Liver (tissue), 8 donors: ENCODE measurements at regions not wholly inside any gene's neighbourhood (a gene's known extent, or its start where the extent isn't known, plus 50 kb on each side); places are given as distances from the start of the nearest gene placed in this dataset.

Source experiments
- DNase-seq: peaks from one replicate; pipeline ENCODE4 v3.0.0-alpha.2; 2017; ENCODE audit warnings: low spot score
- H3K27ac ChIP-seq, 2 donors: one replicate each; pipeline ENCODE4 v1.7.0; 2013; ENCODE audit warnings: inconsistent platforms in 2 of 2, low read length in 2 of 2, control low read depth in 1 of 2, low read depth in 1 of 2, mild to moderate bottlenecking in 1 of 2
- H3K27me3 ChIP-seq, 4 donors: one replicate each; pipeline versions ENCODE4 v1.6.1 to v1.7.0; 2013; ENCODE audit warnings: low read length in 3 of 4, inconsistent platforms in 1 of 4, mild to moderate bottlenecking in 1 of 4, moderate library complexity in 1 of 4; ENCODE audit not compliant: control insufficient read depth in 4 of 4, insufficient read depth in 4 of 4
- H3K36me3 ChIP-seq, 4 donors: one replicate each; pipeline versions ENCODE4 v1.6.1 to v1.7.0; 2013; ENCODE audit warnings: low read length in 3 of 4, mild to moderate bottlenecking in 3 of 4, low read depth in 1 of 4, moderate library complexity in 1 of 4; ENCODE audit not compliant: control insufficient read depth in 4 of 4, insufficient read depth in 3 of 4
- H3K4me1 ChIP-seq, 4 donors: one replicate each; pipeline versions ENCODE4 v1.6.1 to v1.7.0; 2013; ENCODE audit warnings: low read length in 3 of 4, mild to moderate bottlenecking in 3 of 4, moderate library complexity in 1 of 4; ENCODE audit not compliant: control insufficient read depth in 4 of 4, insufficient read depth in 4 of 4
- H3K4me3 ChIP-seq, 3 donors: one replicate each; pipeline versions ENCODE4 v1.6.1 to v1.7.0; 2013; ENCODE audit warnings: low read length in 3 of 3, control low read depth in 1 of 3, low read depth in 1 of 3, mild to moderate bottlenecking in 1 of 3
- H3K9ac ChIP-seq, 2 donors: one replicate each; pipeline ENCODE4 v1.7.0; 2013; ENCODE audit warnings: low read length in 2 of 2, mild to moderate bottlenecking in 2 of 2, moderate library complexity in 2 of 2, control low read depth in 1 of 2, low read depth in 1 of 2
- H3K9me3 ChIP-seq, 4 donors: one replicate each; pipeline versions ENCODE4 v1.6.1 to v1.7.0; 2013; ENCODE audit warnings: low read length in 3 of 4; ENCODE audit not compliant: control insufficient read depth in 4 of 4
- CTCF ChIP-seq: fragments of 150-350 bp; IDR thresholded peaks from 2 replicates; pipeline ENCODE4 v1.5.1; 2017; ENCODE audit warnings: improper control_type of control experiment, low read depth, low read length; ENCODE audit not compliant: missing input control
- EGR1 ChIP-seq, 2 donors: IDR thresholded peaks; 2 replicates each; pipeline ENCODE4 v1.6.1; 2016 to 2018; ENCODE audit warnings: antibody characterized with exemption in 2 of 2, low read depth in 2 of 2
- FOXA1 ChIP-seq: IDR thresholded peaks from 2 replicates; pipeline ENCODE4 v1.6.1; 2016; ENCODE audit warnings: antibody characterized with exemption
- FOXA2 ChIP-seq: IDR thresholded peaks from 2 replicates; pipeline ENCODE4 v1.6.1; 2016; ENCODE audit warnings: antibody characterized with exemption
- GABPA ChIP-seq, 2 donors: IDR thresholded peaks in 1 of 2; conservative IDR thresholded peaks in 1 of 2; 2 replicates each; pipeline ENCODE4 v1.6.1; 2016; ENCODE audit warnings: antibody characterized with exemption in 2 of 2, mild to moderate bottlenecking in 1 of 2, moderate library complexity in 1 of 2
- HNF4A ChIP-seq, 2 donors: conservative IDR thresholded peaks; 2 replicates each; pipeline ENCODE4 v1.6.1; 2016; ENCODE audit warnings: antibody characterized with exemption in 2 of 2, mild to moderate bottlenecking in 2 of 2
- HNF4G ChIP-seq: IDR thresholded peaks from 2 replicates; pipeline ENCODE4 v1.6.1; 2016; ENCODE audit warnings: antibody characterized with exemption
- JUND ChIP-seq, 2 donors: IDR thresholded peaks; 2 replicates each; pipeline ENCODE4 v1.6.1; 2016; ENCODE audit warnings: antibody characterized with exemption in 2 of 2
- NR2F2 ChIP-seq: IDR thresholded peaks from 2 replicates; pipeline ENCODE4 v1.6.1; 2016; ENCODE audit warnings: antibody characterized with exemption
- RAD21 ChIP-seq, 2 donors: IDR thresholded peaks; 2 replicates each; pipeline ENCODE4 v1.6.1; 2016; ENCODE audit warnings: antibody characterized with exemption in 2 of 2, mild to moderate bottlenecking in 2 of 2
- RXRA ChIP-seq, 2 donors: IDR thresholded peaks; 2 replicates each; pipeline ENCODE4 v1.6.1; 2017 to 2018; ENCODE audit warnings: antibody characterized with exemption in 2 of 2, mild to moderate bottlenecking in 1 of 2
- SP1 ChIP-seq: IDR thresholded peaks from 2 replicates; pipeline ENCODE4 v1.6.1; 2018; ENCODE audit warnings: antibody characterized with exemption, mild to moderate bottlenecking
- TAF1 ChIP-seq: conservative IDR thresholded peaks from 2 replicates; pipeline ENCODE4 v1.6.1; 2016; ENCODE audit warnings: antibody characterized with exemption, mild to moderate bottlenecking
- YY1 ChIP-seq: IDR thresholded peaks from 2 replicates; pipeline ENCODE4 v1.6.1; 2016; ENCODE audit warnings: antibody characterized with exemption, mild to moderate bottlenecking
- WGBS: extraction: QIAGEN DNeasy Blood & Tissue Kit; methylation state at CpG from one replicate; pipeline ENCODE4 v1.1.7; 2013; 5-methylcytosine and 5-hydroxymethylcytosine counted together
- TF ChIP-seq, protein P1 (sequence below): IDR thresholded peaks from 2 replicates; pipeline ENCODE4 v1.6.1; 2016; ENCODE audit warnings: antibody characterized with exemption
- TF ChIP-seq, protein P2 (sequence below): IDR thresholded peaks from 2 replicates; pipeline ENCODE4 v1.6.1; 2016; ENCODE audit warnings: antibody characterized with exemption
- TF ChIP-seq, protein P3 (sequence below): IDR thresholded peaks from 2 replicates; pipeline ENCODE4 v1.6.1; 2016; ENCODE audit warnings: antibody characterized with exemption, mild to moderate bottlenecking
- TF ChIP-seq, protein P4 (sequence below): IDR thresholded peaks from 2 replicates; pipeline ENCODE4 v1.6.1; 2016; ENCODE audit warnings: antibody characterized with exemption
- donor health status: healthy.
- donor health status: healthy.
- donor health status: healthy.
- donor health status: healthy.
- donor health status: healthy.

GRCh38 chr9:100639854-100640253 is 62.0 kb downstream of the CAVIN4 start:
- Histone ChIP-seq H3K9ac (no peak overlapping the region), H3K4me3 (no peak overlapping the region)

GRCh38 chr9:100640447-100641050 is 62.7 kb downstream of the CAVIN4 start:
- Histone ChIP-seq H3K4me3 (no peak overlapping the region), H3K9ac (no peak overlapping the region), H3K4me1 (no peaks in the 10 kb centered on the region), H3K36me3 (no peaks in the 10 kb centered on the region), H3K9me3 (peaks cover 0 to 3% (median under 1%) of the 10 kb centered on the region in 4 donors), H3K27ac (no peak overlapping the region), H3K27me3 (peaks cover 0 to 7% (median 0%) of the 10 kb centered on the region in 4 donors)
- WGBS = 79% methylated on average over 5 of the region's 5 CpGs
- DNase-seq = no peak
- TF ChIP-seq NR2F2 = no peak
- TF ChIP-seq, protein P1, sequence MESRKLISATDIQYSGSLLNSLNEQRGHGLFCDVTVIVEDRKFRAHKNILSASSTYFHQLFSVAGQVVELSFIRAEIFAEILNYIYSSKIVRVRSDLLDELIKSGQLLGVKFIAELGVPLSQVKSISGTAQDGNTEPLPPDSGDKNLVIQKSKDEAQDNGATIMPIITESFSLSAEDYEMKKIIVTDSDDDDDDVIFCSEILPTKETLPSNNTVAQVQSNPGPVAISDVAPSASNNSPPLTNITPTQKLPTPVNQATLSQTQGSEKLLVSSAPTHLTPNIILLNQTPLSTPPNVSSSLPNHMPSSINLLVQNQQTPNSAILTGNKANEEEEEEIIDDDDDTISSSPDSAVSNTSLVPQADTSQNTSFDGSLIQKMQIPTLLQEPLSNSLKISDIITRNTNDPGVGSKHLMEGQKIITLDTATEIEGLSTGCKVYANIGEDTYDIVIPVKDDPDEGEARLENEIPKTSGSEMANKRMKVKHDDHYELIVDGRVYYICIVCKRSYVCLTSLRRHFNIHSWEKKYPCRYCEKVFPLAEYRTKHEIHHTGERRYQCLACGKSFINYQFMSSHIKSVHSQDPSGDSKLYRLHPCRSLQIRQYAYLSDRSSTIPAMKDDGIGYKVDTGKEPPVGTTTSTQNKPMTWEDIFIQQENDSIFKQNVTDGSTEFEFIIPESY = no peak
- no peak for TF ChIP-seq CTCF
- TF ChIP-seq YY1 = no peak
- TF ChIP-seq, protein P2, sequence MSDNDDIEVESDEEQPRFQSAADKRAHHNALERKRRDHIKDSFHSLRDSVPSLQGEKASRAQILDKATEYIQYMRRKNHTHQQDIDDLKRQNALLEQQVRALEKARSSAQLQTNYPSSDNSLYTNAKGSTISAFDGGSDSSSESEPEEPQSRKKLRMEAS = no peak
- no peak for TF ChIP-seq HNF4A (conservative IDR thresholded peaks at IDR 0.05)
- TF ChIP-seq GABPA (IDR thresholded peaks at IDR 0.05 in 1 of 2, conservative IDR thresholded peaks at IDR 0.05 in 1 of 2) = no peak
- no peak for TF ChIP-seq HNF4G
- TF ChIP-seq RXRA (IDR thresholded peaks at IDR 0.05) = no peak
- no peak for TF ChIP-seq RAD21 (IDR thresholded peaks at IDR 0.05)
- TF ChIP-seq SP1 = no peak

More at GRCh38 chr9:100639854-100640253, 62.0 kb downstream of the CAVIN4 start:
- no peaks in the 10 kb centered on the region for H3K36me3 ChIP-seq
- TF ChIP-seq TAF1 = no peak
- TF ChIP-seq CTCF = no peak
- no peak for TF ChIP-seq EGR1 (IDR thresholded peaks at IDR 0.05; ENCODE audit: low read depth in 2 of 2)
- TF ChIP-seq NR2F2 = no peak
- TF ChIP-seq, protein P2 = no peak
- TF ChIP-seq HNF4G = no peak
- TF ChIP-seq RAD21 (IDR thresholded peaks at IDR 0.05) = no peak
- no peak for TF ChIP-seq RXRA (IDR thresholded peaks at IDR 0.05)
- no peak for TF ChIP-seq SP1
- TF ChIP-seq, protein P3, sequence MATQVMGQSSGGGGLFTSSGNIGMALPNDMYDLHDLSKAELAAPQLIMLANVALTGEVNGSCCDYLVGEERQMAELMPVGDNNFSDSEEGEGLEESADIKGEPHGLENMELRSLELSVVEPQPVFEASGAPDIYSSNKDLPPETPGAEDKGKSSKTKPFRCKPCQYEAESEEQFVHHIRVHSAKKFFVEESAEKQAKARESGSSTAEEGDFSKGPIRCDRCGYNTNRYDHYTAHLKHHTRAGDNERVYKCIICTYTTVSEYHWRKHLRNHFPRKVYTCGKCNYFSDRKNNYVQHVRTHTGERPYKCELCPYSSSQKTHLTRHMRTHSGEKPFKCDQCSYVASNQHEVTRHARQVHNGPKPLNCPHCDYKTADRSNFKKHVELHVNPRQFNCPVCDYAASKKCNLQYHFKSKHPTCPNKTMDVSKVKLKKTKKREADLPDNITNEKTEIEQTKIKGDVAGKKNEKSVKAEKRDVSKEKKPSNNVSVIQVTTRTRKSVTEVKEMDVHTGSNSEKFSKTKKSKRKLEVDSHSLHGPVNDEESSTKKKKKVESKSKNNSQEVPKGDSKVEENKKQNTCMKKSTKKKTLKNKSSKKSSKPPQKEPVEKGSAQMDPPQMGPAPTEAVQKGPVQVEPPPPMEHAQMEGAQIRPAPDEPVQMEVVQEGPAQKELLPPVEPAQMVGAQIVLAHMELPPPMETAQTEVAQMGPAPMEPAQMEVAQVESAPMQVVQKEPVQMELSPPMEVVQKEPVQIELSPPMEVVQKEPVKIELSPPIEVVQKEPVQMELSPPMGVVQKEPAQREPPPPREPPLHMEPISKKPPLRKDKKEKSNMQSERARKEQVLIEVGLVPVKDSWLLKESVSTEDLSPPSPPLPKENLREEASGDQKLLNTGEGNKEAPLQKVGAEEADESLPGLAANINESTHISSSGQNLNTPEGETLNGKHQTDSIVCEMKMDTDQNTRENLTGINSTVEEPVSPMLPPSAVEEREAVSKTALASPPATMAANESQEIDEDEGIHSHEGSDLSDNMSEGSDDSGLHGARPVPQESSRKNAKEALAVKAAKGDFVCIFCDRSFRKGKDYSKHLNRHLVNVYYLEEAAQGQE = no peak
- TF ChIP-seq FOXA1 = no peak
- no peak for TF ChIP-seq YY1
- TF ChIP-seq, protein P4, sequence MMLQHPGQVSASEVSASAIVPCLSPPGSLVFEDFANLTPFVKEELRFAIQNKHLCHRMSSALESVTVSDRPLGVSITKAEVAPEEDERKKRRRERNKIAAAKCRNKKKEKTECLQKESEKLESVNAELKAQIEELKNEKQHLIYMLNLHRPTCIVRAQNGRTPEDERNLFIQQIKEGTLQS = no peak
- no peak for TF ChIP-seq FOXA2
- TF ChIP-seq JUND (IDR thresholded peaks at IDR 0.05) = no peak
- no peak overlapping the region for H3K27ac ChIP-seq
- peaks cover 0 to 7% (median 0%) of the 10 kb centered on the region in 4 donors for H3K27me3 ChIP-seq
- no peaks in the 10 kb centered on the region for H3K4me1 ChIP-seq
- 51% methylated on average over 1 of the region's 1 CpG for WGBS
- no peak for DNase-seq
- peaks cover 0 to 1% (median 0%) of the 10 kb centered on the region in 4 donors for H3K9me3 ChIP-seq
